ENCODE measurements at regions not wholly inside any gene's neighbourhood (a gene's known extent, or its start where the extent isn't known, plus 50 kb on each side); places are given as distances from the start of the nearest gene placed in this dataset.

- no peak for TF ChIP-seq TAF1 (IDR thresholded peaks at IDR 0.05; ENCODE audit: low read depth)
- TF ChIP-seq POLR2AphosphoS5 (IDR thresholded peaks at IDR 0.05): no peak
- TF ChIP-seq CTCF (IDR thresholded peaks at IDR 0.05; ENCODE audit: poor library complexity, severe bottlenecking): no peak
- TF ChIP-seq EZH2 (IDR thresholded peaks at IDR 0.05; ENCODE audit: borderline replicate concordance, insufficient read depth, low read length, poor library complexity, severe bottlenecking): no peak
Measured at GRCh38 chr1:209277662-209278061, 305.9 kb upstream of the CAMK1G start.
